Sigmoid colon (tissue), 6 donors: ENCODE measurements at regions not wholly inside any gene's neighbourhood (a gene's known extent, or its start where the extent isn't known, plus 50 kb on each side); places are given as distances from the start of the nearest gene placed in this dataset.
"Not testable (repeated sequence)": the region's sequence is repeated elsewhere in the genome, so short reads cannot be mapped to it uniquely, and the experiment has no call there.

Source experiments
- DNase-seq: peaks from one replicate; pipeline ENCODE4 v3.0.0-alpha.2; 2019
- H3K27ac ChIP-seq, 4 donors: fragments of 200-600 bp; sonication (generic); one replicate each; pipeline ENCODE4 v1.5.1; 2016 to 2019; ENCODE audit warnings: mild to moderate bottlenecking in 1 of 4
- H3K27me3 ChIP-seq, 3 donors: fragments of 200-600 bp; sonication (generic); one replicate each; pipeline ENCODE4 v1.5.1; 2019; ENCODE audit warnings: mild to moderate bottlenecking in 1 of 3
- H3K36me3 ChIP-seq, 4 donors: fragments of 200-600 bp; sonication (generic); one replicate each; pipeline ENCODE4 v1.5.1; 2016 to 2019
- H3K4me1 ChIP-seq, 4 donors: fragments of 200-600 bp; sonication (generic); one replicate each; pipeline ENCODE4 v1.5.1; 2017 to 2019
- H3K4me3 ChIP-seq, 4 donors: fragments of 200-600 bp; sonication (generic); one replicate each; pipeline ENCODE4 v1.5.1; 2017 to 2019; ENCODE audit warnings: mild to moderate bottlenecking in 2 of 4, moderate library complexity in 1 of 4
- H3K9me3 ChIP-seq, 4 donors: fragments of 200-600 bp in 3 of 4; sonication (generic) in 3 of 4; one replicate each; pipeline versions ENCODE4 v1.5.1 to v1.6.1; 2013 to 2019
- EP300 ChIP-seq, 4 donors: sonication (generic); formaldehyde crosslinking; IDR thresholded peaks; one replicate each; pipeline ENCODE4 v1.6.1; 2017; ENCODE audit warnings: antibody characterized with exemption in 4 of 4
- POLR2A ChIP-seq, 2 donors: fragments of 450-650 bp; IDR thresholded peaks; one replicate each; pipeline ENCODE4 v1.6.1; 2016; ENCODE audit warnings: antibody characterized with exemption in 2 of 2, mild to moderate bottlenecking in 2 of 2, moderate library complexity in 2 of 2
- POLR2AphosphoS5 ChIP-seq, 4 donors: sonication (generic); formaldehyde crosslinking; IDR thresholded peaks; one replicate each; pipeline ENCODE4 v1.6.1; 2017; ENCODE audit warnings: antibody characterized with exemption in 4 of 4
- WGBS, 2 donors: extraction: QIAGEN DNeasy Blood & Tissue Kit; methylation state at CpG; one replicate each; pipeline ENCODE4 v1.1.7; 2013; 5-methylcytosine and 5-hydroxymethylcytosine counted together
- intact Hi-C: fragments of 100-400 bp; cut with DNase I; formaldehyde crosslinking; loops from one replicate; pipeline ENCODE4 v1.15.1; 2023
- TF ChIP-seq, protein P1 (sequence below), 4 experiments: fragments of 450-650 bp in 3 of 4; fragments of 200-600 bp in 1 of 4; IDR thresholded peaks; one replicate each; pipeline ENCODE4 v1.5.1; 2016 to 2019; ENCODE audit warnings: antibody characterized with exemption in 4 of 4, mild to moderate bottlenecking in 3 of 4, moderate library complexity in 2 of 4
- donor health status: healthy with polysubstance abuse.
- donor health status: healthy.

DNA sequence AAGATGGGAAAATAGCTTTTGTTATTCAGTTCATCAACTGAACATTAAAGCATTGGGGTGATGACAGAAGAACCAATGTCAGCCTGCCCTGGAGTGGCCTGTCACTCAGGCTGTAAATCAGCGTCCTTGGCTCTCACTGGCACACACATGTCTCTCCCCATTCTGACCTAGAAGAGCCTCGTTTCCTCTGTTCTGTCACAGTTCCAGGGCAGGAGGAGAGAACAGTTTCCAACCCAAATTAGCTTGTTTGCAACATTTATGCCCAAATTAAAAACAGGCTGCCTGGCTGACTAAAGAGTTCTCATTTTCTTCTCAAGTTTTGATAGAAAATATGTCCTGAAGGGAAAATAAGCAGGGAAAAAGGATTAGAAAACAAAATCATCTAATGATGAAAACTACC is 520.1 kb downstream of the CHSY3 start:
- intact Hi-C loops, result no loop called here
- 49 to 71% methylated on average over 2 of the region's 2 CpGs for WGBS, 2 donors
- no peak for DNase-seq

DNA sequence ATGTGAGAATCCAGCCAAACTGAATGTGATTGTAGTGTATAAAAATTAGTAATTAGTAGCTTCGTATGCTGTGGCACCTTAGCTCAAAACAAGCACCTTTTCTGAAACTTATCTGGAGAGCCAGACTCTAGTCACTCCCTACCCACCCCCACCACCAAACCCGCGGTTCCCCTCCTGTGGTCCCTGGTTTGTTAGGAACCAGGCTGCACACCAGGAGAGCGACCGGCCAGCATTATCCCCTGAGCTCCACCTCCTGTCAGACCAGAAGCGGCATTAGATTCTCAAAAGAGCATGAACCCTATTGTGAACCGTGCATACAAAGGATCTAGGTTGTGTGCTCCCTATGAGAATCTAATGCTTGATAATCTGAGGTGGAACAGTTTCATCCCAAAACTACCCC is 498.6 kb downstream of the CHSY3 start:
- H3K27ac ChIP-seq, result no peak overlapping the region

More for the DNA sequence above, 520.1 kb downstream of the CHSY3 start:
- Histone ChIP-seq H3K27ac (no peak overlapping the region), H3K9me3 (no peaks in the 10 kb centered on the region), H3K36me3 (no peaks in the 10 kb centered on the region), H3K4me3 (no peak overlapping the region), H3K4me1 (no peaks in the 10 kb centered on the region), H3K27me3 (no peaks in the 10 kb centered on the region)
- TF ChIP-seq POLR2A (IDR thresholded peaks at IDR 0.05) (no peak), EP300 (IDR thresholded peaks at IDR 0.05) (no peak)
- TF ChIP-seq, protein P1, sequence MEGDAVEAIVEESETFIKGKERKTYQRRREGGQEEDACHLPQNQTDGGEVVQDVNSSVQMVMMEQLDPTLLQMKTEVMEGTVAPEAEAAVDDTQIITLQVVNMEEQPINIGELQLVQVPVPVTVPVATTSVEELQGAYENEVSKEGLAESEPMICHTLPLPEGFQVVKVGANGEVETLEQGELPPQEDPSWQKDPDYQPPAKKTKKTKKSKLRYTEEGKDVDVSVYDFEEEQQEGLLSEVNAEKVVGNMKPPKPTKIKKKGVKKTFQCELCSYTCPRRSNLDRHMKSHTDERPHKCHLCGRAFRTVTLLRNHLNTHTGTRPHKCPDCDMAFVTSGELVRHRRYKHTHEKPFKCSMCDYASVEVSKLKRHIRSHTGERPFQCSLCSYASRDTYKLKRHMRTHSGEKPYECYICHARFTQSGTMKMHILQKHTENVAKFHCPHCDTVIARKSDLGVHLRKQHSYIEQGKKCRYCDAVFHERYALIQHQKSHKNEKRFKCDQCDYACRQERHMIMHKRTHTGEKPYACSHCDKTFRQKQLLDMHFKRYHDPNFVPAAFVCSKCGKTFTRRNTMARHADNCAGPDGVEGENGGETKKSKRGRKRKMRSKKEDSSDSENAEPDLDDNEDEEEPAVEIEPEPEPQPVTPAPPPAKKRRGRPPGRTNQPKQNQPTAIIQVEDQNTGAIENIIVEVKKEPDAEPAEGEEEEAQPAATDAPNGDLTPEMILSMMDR (IDR thresholded peaks at IDR 0.05), result no peak

DNA sequence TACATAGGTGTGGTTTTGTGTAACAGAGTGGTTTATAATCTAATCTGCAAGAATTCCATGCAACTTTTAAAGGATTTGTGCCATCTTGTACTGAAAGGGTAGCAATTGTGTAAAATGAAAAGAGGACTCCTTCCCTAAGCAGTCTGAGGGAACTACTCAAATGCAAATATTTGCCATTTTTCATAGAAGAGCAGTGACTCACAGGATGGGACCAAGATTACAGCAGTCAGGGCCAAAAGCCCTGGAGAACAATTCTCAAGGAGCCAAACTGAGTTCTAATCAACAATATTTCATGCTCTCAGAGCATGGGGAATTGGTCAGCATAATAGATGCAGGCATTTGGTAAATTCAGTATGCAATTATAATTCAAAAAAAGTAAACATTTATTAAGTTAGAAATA is 495.8 kb downstream of the CHSY3 start:
- H3K27ac ChIP-seq, result no peak overlapping the region
- no peak overlapping the region for H3K4me3 ChIP-seq
- no peaks in the 10 kb centered on the region for H3K4me1 ChIP-seq
- intact Hi-C loops, result no loop called here
- no peaks in the 10 kb centered on the region for H3K27me3 ChIP-seq
- no peaks in the 10 kb centered on the region for H3K36me3 ChIP-seq
- TF ChIP-seq POLR2A (IDR thresholded peaks at IDR 0.05) (no peak), EP300 (IDR thresholded peaks at IDR 0.05) (no peak), POLR2AphosphoS5 (IDR thresholded peaks at IDR 0.05) (no peak)
- TF ChIP-seq, protein P1 (IDR thresholded peaks at IDR 0.05), result no peak
- DNase-seq, result no peak
- H3K9me3 ChIP-seq, result no peaks in the 10 kb centered on the region

More for the DNA sequence above, 498.6 kb downstream of the CHSY3 start:
- Histone ChIP-seq H3K27me3 (no peaks in the 10 kb centered on the region), H3K9me3 (no peaks in the 10 kb centered on the region), H3K36me3 (no peaks in the 10 kb centered on the region), H3K4me1 (no peaks in the 10 kb centered on the region), H3K4me3 (no peak overlapping the region)
- 71 to 83% methylated on average over 7 of the region's 7 CpGs for WGBS, 2 donors
- intact Hi-C loops, result no loop called here
- DNase-seq, result no peak
- TF ChIP-seq POLR2AphosphoS5 (IDR thresholded peaks at IDR 0.05) (no peak), POLR2A (IDR thresholded peaks at IDR 0.05) (no peak), EP300 (IDR thresholded peaks at IDR 0.05) (no peak)
- TF ChIP-seq, protein P1 (IDR thresholded peaks at IDR 0.05), result no peak

DNA sequence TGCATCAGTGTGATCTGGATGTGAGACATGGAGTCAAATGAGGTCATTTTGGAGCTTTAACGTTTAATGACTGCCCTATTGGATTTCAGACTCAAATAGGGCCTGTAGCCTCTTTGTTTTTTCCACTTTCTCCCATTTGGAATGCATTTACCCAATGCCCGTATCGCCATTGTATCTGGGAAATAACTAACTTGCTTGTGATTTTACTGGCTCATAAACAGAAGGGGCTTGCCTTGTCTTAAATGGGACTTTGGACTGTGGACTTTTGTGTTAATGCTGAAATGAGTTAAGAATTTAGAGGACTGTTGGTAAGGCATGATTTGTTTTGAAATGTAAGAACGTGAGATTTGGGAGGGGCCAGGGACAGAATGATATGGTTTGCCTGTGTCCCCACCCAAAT is 494.6 kb downstream of the CHSY3 start:
- no peak for TF ChIP-seq POLR2AphosphoS5 (IDR thresholded peaks at IDR 0.05)
- TF ChIP-seq, protein P1 (IDR thresholded peaks at IDR 0.05), result no peak
- TF ChIP-seq EP300 (IDR thresholded peaks at IDR 0.05), result no peak
- no peak for TF ChIP-seq POLR2A (IDR thresholded peaks at IDR 0.05)
- no peaks in the 10 kb centered on the region for H3K4me1 ChIP-seq
- H3K36me3 ChIP-seq, result no peaks in the 10 kb centered on the region
- no peak overlapping the region for H3K27ac ChIP-seq
- intact Hi-C loops, result no loop called here
- no peak overlapping the region for H3K4me3 ChIP-seq
- no peaks in the 10 kb centered on the region for H3K9me3 ChIP-seq
- no peak for DNase-seq
- WGBS, 2 donors, result 16 to 70% methylated on average over 4 of the region's 4 CpGs
- no peaks in the 10 kb centered on the region for H3K27me3 ChIP-seq

DNA sequence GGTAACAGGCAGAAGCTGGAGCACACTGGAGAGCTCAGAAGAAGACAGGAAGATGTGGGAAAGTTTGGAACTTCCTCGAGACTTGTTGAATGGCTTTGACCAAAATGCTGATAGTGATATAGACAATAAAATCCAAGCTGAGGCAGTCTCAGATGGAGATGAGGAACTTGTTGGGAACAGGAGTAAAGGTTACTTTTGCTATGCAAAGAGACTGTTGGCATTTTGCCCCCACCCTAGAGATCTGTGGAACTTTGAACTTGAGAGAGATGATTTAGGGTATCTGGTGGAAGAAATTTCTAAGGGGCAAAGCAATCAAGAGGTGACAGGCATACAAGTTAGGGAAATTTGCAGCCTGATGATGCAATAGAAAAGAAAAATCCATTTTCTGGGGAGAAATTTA is 493.5 kb downstream of the CHSY3 start:
- 18 to 76% methylated on average over 1 of the region's 1 CpG for WGBS, 2 donors
- H3K27ac ChIP-seq, H3K4me1 ChIP-seq, DNase-seq, H3K4me3 ChIP-seq, H3K9me3 ChIP-seq, H3K27me3 ChIP-seq, intact Hi-C loops, H3K36me3 ChIP-seq: not testable (repeated sequence)
